GM20000 (cell line): ENCODE measurements at regions not wholly inside any gene's neighbourhood (a gene's known extent, or its start where the extent isn't known, plus 50 kb on each side); places are given as distances from the start of the nearest gene placed in this dataset.

ENCODE experiments used
- DNase-seq: peaks from one replicate; pipeline ENCODE4 v3.0.0; 2012; ENCODE audit warnings: low spot score
- CTCF ChIP-seq: IDR thresholded peaks from 2 replicates; pipeline ENCODE4 v1.5.1; 2012; ENCODE audit warnings: mild to moderate bottlenecking, control low read depth; ENCODE audit errors: extremely low read depth, missing control alignments

- TF ChIP-seq CTCF, result no peak
- no peak for DNase-seq
Observed at GRCh38 chr2:104127049-104127770, 726.7 kb upstream of the POU3F3 start.

- DNase-seq, result no peak
- no peak for TF ChIP-seq CTCF
Observed at GRCh38 chr2:104140361-104140760, 713.6 kb upstream of the POU3F3 start.

- no peak for TF ChIP-seq CTCF
- DNase-seq, result no peak
Observed at GRCh38 chr2:104158191-104158590, 695.7 kb upstream of the POU3F3 start.

- no peak for DNase-seq
- no peak for TF ChIP-seq CTCF
Observed at GRCh38 chr2:104163611-104164130, 690.2 kb upstream of the POU3F3 start.

GRCh38 chr2:104164721-104165252 is 689.1 kb upstream of the POU3F3 start:
- no peak for DNase-seq
- TF ChIP-seq CTCF, result no peak

GRCh38 chr2:104177179-104177578 is 676.7 kb upstream of the POU3F3 start:
- no peak for TF ChIP-seq CTCF
- no peak for DNase-seq

GRCh38 chr2:104179644-104180043 is 674.3 kb upstream of the POU3F3 start:
- no peak for TF ChIP-seq CTCF
- no peak for DNase-seq
